ENCODE measurements at regions not wholly inside any gene's neighbourhood (a gene's known extent, or its start where the extent isn't known, plus 50 kb on each side); places are given as distances from the start of the nearest gene placed in this dataset.

DNA sequence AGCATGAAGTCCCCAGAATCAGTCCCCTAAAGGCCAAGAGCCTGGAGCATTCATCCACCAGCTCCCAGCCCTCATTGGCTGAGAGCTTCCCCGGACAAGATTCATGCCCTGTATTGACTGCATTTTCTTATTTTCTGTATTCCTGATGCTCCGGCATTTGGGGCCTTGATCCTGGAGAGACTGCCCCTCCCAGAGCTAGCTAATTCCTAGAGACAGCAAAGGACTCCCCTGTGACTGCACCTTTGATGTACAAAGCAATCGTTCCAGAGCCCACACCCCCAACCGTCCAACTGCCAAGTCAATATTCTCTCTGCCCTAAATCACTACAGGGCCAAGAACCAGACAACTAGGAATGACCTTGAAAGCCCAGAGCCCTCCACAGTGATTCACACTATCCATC, 93.4 kb upstream of the CDH5 start (continued):
- no peak for TF ChIP-seq ZNF432 (CRISPR knock-in tag; IDR thresholded peaks at IDR 0.05; ENCODE audit: borderline replicate concordance)
- no peak for TF ChIP-seq CENPT (CRISPR knock-in tag; IDR thresholded peaks at IDR 0.05; ENCODE audit: low read depth)
- TF ChIP-seq, protein P1, sequence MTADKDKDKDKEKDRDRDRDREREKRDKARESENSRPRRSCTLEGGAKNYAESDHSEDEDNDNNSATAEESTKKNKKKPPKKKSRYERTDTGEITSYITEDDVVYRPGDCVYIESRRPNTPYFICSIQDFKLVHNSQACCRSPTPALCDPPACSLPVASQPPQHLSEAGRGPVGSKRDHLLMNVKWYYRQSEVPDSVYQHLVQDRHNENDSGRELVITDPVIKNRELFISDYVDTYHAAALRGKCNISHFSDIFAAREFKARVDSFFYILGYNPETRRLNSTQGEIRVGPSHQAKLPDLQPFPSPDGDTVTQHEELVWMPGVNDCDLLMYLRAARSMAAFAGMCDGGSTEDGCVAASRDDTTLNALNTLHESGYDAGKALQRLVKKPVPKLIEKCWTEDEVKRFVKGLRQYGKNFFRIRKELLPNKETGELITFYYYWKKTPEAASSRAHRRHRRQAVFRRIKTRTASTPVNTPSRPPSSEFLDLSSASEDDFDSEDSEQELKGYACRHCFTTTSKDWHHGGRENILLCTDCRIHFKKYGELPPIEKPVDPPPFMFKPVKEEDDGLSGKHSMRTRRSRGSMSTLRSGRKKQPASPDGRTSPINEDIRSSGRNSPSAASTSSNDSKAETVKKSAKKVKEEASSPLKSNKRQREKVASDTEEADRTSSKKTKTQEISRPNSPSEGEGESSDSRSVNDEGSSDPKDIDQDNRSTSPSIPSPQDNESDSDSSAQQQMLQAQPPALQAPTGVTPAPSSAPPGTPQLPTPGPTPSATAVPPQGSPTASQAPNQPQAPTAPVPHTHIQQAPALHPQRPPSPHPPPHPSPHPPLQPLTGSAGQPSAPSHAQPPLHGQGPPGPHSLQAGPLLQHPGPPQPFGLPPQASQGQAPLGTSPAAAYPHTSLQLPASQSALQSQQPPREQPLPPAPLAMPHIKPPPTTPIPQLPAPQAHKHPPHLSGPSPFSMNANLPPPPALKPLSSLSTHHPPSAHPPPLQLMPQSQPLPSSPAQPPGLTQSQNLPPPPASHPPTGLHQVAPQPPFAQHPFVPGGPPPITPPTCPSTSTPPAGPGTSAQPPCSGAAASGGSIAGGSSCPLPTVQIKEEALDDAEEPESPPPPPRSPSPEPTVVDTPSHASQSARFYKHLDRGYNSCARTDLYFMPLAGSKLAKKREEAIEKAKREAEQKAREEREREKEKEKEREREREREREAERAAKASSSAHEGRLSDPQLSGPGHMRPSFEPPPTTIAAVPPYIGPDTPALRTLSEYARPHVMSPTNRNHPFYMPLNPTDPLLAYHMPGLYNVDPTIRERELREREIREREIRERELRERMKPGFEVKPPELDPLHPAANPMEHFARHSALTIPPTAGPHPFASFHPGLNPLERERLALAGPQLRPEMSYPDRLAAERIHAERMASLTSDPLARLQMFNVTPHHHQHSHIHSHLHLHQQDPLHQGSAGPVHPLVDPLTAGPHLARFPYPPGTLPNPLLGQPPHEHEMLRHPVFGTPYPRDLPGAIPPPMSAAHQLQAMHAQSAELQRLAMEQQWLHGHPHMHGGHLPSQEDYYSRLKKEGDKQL (CRISPR knock-in tag; IDR thresholded peaks at IDR 0.05; ENCODE audit: low read depth), result no peak

DNA sequence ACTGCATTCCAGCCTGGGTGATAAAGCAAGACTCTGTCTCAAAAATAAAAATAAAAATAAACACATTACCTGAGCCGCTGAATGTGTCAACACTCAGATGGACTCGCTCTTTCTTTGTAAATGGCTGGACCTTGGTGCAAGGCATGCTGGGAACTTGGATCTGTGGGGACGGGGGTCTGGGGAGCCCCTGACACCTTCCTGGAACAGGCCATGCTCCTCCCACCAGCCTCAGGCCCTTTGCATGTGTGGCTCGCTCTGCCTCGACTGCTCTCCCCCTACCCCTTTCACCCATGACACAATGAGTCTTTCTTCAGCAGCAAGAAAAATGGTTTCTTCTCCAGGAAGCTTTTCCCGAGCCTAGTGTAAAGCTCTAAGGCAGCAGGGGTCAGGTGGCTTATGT, 94.0 kb upstream of the CDH5 start:
- Histone ChIP-seq H3K79me2 (ENCODE audit: insufficient read depth, low read length) (no peaks in the 10 kb centered on the region), H3K27me3 (ENCODE audit: control insufficient read depth in 1 of 2, insufficient read depth in 2 of 2, low read length in 2 of 2) (peaks cover 3 to 45% of the 10 kb centered on the region in 2 experiments; a peak in 4 of 5 replicates), H3K9ac (ENCODE audit: insufficient read depth, low read depth, low read length) (no peak overlapping the region), H3K4me3 (replicated peaks in 1 of 3; ENCODE audit: insufficient read depth in 1 of 3, low read depth in 2 of 3, low read length in 3 of 3) (no peak overlapping the region), H3K4me2 (ENCODE audit: low read depth, low read length) (no peak overlapping the region), H3K4me1 (ENCODE audit: insufficient read depth, low read length) (0 out of 2 replicates have a peak, but pooled peaks cover 4% of the 10 kb centered on the region), H3K36me3 (replicated peaks in 1 of 2; ENCODE audit: control insufficient read depth in 1 of 2, insufficient read depth in 2 of 2, low read length in 2 of 2) (no peaks in the 10 kb centered on the region), H3K9me3 (ENCODE audit: low read length) (no peaks in the 10 kb centered on the region), H3K27ac (ENCODE audit: extremely low read length, insufficient read depth, low read length) (no peak overlapping the region), H2AFZ (ENCODE audit: low read length) (no peak overlapping the region), H4K20me1 (ENCODE audit: insufficient read depth, low read length) (no peaks in the 10 kb centered on the region)
- no peak for DNase-seq (ENCODE audit: low spot score)
- no peak for ATAC-seq
- in situ Hi-C loops (cut with HindIII; ENCODE audit: extremely low pct_ligation_motif_present, low pct_unique_long_range_greater_than_20kb), result no loop called here
- no peak for FAIRE-seq
- ChIA-PET POLR2A (no interaction called here), CTCF (ENCODE audit: low intra/inter-chr PET ratio, low total read pairs) (no interaction called here)
- no peak for TF ChIP-seq JARID2 (CRISPR knock-in tag; IDR thresholded peaks at IDR 0.05; ENCODE audit: insufficient replicate concordance)
- no peak for TF ChIP-seq ZNF253 (CRISPR knock-in tag; IDR thresholded peaks at IDR 0.05; ENCODE audit: borderline replicate concordance)
- no peak for TF ChIP-seq ONECUT2 (CRISPR knock-in tag; IDR thresholded peaks at IDR 0.05)
- TF ChIP-seq, protein P2, sequence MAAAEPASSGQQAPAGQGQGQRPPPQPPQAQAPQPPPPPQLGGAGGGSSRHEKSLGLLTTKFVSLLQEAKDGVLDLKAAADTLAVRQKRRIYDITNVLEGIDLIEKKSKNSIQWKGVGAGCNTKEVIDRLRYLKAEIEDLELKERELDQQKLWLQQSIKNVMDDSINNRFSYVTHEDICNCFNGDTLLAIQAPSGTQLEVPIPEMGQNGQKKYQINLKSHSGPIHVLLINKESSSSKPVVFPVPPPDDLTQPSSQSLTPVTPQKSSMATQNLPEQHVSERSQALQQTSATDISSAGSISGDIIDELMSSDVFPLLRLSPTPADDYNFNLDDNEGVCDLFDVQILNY (CRISPR knock-in tag; conservative IDR thresholded peaks at IDR 0.05), result no peak
- TF ChIP-seq, protein P3, sequence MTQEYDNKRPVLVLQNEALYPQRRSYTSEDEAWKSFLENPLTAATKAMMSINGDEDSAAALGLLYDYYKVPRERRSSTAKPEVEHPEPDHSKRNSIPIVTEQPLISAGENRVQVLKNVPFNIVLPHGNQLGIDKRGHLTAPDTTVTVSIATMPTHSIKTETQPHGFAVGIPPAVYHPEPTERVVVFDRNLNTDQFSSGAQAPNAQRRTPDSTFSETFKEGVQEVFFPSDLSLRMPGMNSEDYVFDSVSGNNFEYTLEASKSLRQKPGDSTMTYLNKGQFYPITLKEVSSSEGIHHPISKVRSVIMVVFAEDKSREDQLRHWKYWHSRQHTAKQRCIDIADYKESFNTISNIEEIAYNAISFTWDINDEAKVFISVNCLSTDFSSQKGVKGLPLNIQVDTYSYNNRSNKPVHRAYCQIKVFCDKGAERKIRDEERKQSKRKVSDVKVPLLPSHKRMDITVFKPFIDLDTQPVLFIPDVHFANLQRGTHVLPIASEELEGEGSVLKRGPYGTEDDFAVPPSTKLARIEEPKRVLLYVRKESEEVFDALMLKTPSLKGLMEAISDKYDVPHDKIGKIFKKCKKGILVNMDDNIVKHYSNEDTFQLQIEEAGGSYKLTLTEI (CRISPR knock-in tag; conservative IDR thresholded peaks at IDR 0.05), result no peak
- TF ChIP-seq ZMYM2 (CRISPR knock-in tag; IDR thresholded peaks at IDR 0.05), result no peak
- 28% methylated on average over 6 of the region's 6 CpGs for WGBS (ENCODE audit: low lambda C conversion rate)
- intact Hi-C loops (cut with micrococcal nuclease; ENCODE audit: unreplicated experiment), result no loop called here
- no TSS peak for BruUV-seq (replicated peaks)
